ENCODE measurements at regions not wholly inside any gene's neighbourhood (a gene's known extent, or its start where the extent isn't known, plus 50 kb on each side); places are given as distances from the start of the nearest gene placed in this dataset.

- ATAC-seq (ENCODE audit: insufficient read depth, low read depth) = no peak
- no peaks in the 10 kb centered on the region for H4K20me1 ChIP-seq (ENCODE audit: insufficient read depth, low read length)
- H3K36me3 ChIP-seq (ENCODE audit: insufficient read depth, low read length) = no peaks in the 10 kb centered on the region
- no peak overlapping the region for H3K4me3 ChIP-seq (ENCODE audit: low read depth in 1 of 2, low read length in 2 of 2)
- H3K9ac ChIP-seq (ENCODE audit: low read depth, low read length) = no peak overlapping the region
- H3K27ac ChIP-seq (ENCODE audit: low read length) = no peak overlapping the region
- no peaks in the 10 kb centered on the region for H3K9me3 ChIP-seq (ENCODE audit: insufficient read depth, low read length, severe bottlenecking)
- no peaks in the 10 kb centered on the region for H3K27me3 ChIP-seq (ENCODE audit: insufficient read depth, low read length, poor library complexity)
- DNase-seq = no peak
- H2AFZ ChIP-seq (ENCODE audit: low read depth, low read length) = no peak overlapping the region
- H3K4me1 ChIP-seq (ENCODE audit: insufficient read depth, low read length) = no peaks in the 10 kb centered on the region
- TF ChIP-seq EZH2 (IDR thresholded peaks at IDR 0.05; ENCODE audit: borderline replicate concordance, low read depth, low read length, severe bottlenecking) (no peak), CTCF (IDR thresholded peaks at IDR 0.05; ENCODE audit: borderline replicate concordance, extremely low read depth, low read length, poor library complexity, severe bottlenecking) (no peak)
- no peaks in the 10 kb centered on the region for H3K79me2 ChIP-seq (ENCODE audit: insufficient read depth, low read length)
- H3K4me2 ChIP-seq (ENCODE audit: insufficient read depth, low read length) = no peak overlapping the region
Measured at GRCh38 chr2:66034467-66034866, 400.5 kb upstream of the MEIS1 start.

DNA sequence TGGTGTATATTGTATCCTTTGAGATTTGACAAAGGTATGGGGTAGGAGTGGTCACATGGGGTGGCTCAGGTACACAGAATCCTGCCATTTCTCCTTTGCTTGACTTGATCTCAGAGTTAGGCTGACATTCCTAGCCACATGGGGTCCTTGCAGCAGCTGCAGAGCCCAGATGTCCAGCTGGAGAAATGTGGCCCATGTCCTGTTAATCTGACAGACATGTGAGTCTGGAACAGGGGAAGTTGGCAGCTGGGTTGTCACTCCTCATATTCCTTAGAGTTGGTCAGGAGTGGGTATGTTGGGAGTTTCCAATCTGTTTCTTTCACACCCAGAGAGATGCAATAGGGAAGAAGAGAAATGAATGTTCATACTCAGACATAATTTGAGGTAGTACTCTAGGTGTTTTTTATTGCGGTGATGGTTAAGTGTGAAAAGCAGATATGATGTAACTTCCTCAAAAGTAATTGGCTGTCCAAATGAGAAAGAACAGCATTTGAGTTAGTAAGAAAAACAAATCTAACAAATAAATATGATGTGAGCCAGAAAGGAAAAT is 402.6 kb upstream of the MEIS1 start:
- no peak for TF ChIP-seq CTCF (IDR thresholded peaks at IDR 0.05; ENCODE audit: borderline replicate concordance, extremely low read depth, low read length, poor library complexity, severe bottlenecking)
- TF ChIP-seq EZH2 (IDR thresholded peaks at IDR 0.05; ENCODE audit: borderline replicate concordance, low read depth, low read length, severe bottlenecking) = no peak
- H3K4me2 ChIP-seq (ENCODE audit: insufficient read depth, low read length) = no peak overlapping the region
- no peaks in the 10 kb centered on the region for H3K27me3 ChIP-seq (ENCODE audit: insufficient read depth, low read length, poor library complexity)
- no peaks in the 10 kb centered on the region for H3K4me1 ChIP-seq (ENCODE audit: insufficient read depth, low read length)
- no peak for DNase-seq
- no peak overlapping the region for H2AFZ ChIP-seq (ENCODE audit: low read depth, low read length)
- H3K36me3 ChIP-seq (ENCODE audit: insufficient read depth, low read length) = no peaks in the 10 kb centered on the region
- no peaks in the 10 kb centered on the region for H3K79me2 ChIP-seq (ENCODE audit: insufficient read depth, low read length)
- no peak overlapping the region for H3K27ac ChIP-seq (ENCODE audit: low read length)
- no peak for ATAC-seq (ENCODE audit: insufficient read depth, low read depth)
- H3K9me3 ChIP-seq (ENCODE audit: insufficient read depth, low read length, severe bottlenecking) = no peaks in the 10 kb centered on the region
- H3K9ac ChIP-seq (ENCODE audit: low read depth, low read length) = no peak overlapping the region
- H4K20me1 ChIP-seq (ENCODE audit: insufficient read depth, low read length) = no peaks in the 10 kb centered on the region
- no peak overlapping the region for H3K4me3 ChIP-seq (ENCODE audit: low read depth in 1 of 2, low read length in 2 of 2)

- Histone ChIP-seq H3K9me3 (ENCODE audit: insufficient read depth, low read length, severe bottlenecking) (no peaks in the 10 kb centered on the region), H3K27ac (ENCODE audit: low read length) (no peak overlapping the region), H3K36me3 (ENCODE audit: insufficient read depth, low read length) (no peaks in the 10 kb centered on the region), H3K4me2 (ENCODE audit: insufficient read depth, low read length) (no peak overlapping the region), H3K27me3 (ENCODE audit: insufficient read depth, low read length, poor library complexity) (no peaks in the 10 kb centered on the region), H2AFZ (ENCODE audit: low read depth, low read length) (no peak overlapping the region), H4K20me1 (ENCODE audit: insufficient read depth, low read length) (no peaks in the 10 kb centered on the region), H3K79me2 (ENCODE audit: insufficient read depth, low read length) (no peaks in the 10 kb centered on the region), H3K4me1 (ENCODE audit: insufficient read depth, low read length) (no peaks in the 10 kb centered on the region), H3K4me3 (ENCODE audit: low read depth in 1 of 2, low read length in 2 of 2) (no peak overlapping the region), H3K9ac (ENCODE audit: low read depth, low read length) (no peak overlapping the region)
- DNase-seq (no peak), ATAC-seq (ENCODE audit: insufficient read depth, low read depth) (no peak)
- TF ChIP-seq EZH2 (IDR thresholded peaks at IDR 0.05; ENCODE audit: borderline replicate concordance, low read depth, low read length, severe bottlenecking) (no peak), CTCF (IDR thresholded peaks at IDR 0.05; ENCODE audit: borderline replicate concordance, extremely low read depth, low read length, poor library complexity, severe bottlenecking) (no peak)
Measured at GRCh38 chr2:66031236-66031635, 403.7 kb upstream of the MEIS1 start.

DNA sequence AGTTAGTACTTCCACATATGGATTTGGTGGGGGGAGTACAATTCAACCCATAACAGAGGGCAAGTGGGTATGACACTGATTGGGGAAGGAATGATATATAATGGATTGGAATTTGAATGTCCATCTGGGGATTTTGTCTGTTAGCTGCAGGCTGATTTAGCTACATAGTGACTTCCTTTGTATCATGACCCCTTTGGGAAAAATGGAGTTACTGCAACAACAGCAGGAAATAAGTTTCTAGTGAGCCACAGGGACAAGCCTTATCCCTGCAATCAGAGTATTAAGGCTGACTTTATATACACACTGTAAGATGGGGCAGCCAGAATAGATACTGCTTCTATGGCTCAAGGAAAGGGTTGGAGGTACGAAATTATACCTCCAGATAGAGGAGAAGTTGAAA is 404.4 kb upstream of the MEIS1 start:
- ATAC-seq (ENCODE audit: insufficient read depth, low read depth) (no peak), DNase-seq (no peak)
- TF ChIP-seq CTCF (IDR thresholded peaks at IDR 0.05; ENCODE audit: borderline replicate concordance, extremely low read depth, low read length, poor library complexity, severe bottlenecking) = peak; percentile 18
- TF ChIP-seq EZH2 (IDR thresholded peaks at IDR 0.05; ENCODE audit: borderline replicate concordance, low read depth, low read length, severe bottlenecking) = no peak
- no peak overlapping the region for H3K9ac ChIP-seq (ENCODE audit: low read depth, low read length)
- no peak overlapping the region for H3K4me2 ChIP-seq (ENCODE audit: insufficient read depth, low read length)
- no peaks in the 10 kb centered on the region for H3K9me3 ChIP-seq (ENCODE audit: insufficient read depth, low read length, severe bottlenecking)
- H3K79me2 ChIP-seq (ENCODE audit: insufficient read depth, low read length) = no peaks in the 10 kb centered on the region
- H4K20me1 ChIP-seq (ENCODE audit: insufficient read depth, low read length) = no peaks in the 10 kb centered on the region
- H3K36me3 ChIP-seq (ENCODE audit: insufficient read depth, low read length) = no peaks in the 10 kb centered on the region
- no peak overlapping the region for H2AFZ ChIP-seq (ENCODE audit: low read depth, low read length)
- H3K4me1 ChIP-seq (ENCODE audit: insufficient read depth, low read length) = no peaks in the 10 kb centered on the region
- H3K27me3 ChIP-seq (ENCODE audit: insufficient read depth, low read length, poor library complexity) = no peaks in the 10 kb centered on the region
- no peak overlapping the region for H3K4me3 ChIP-seq (ENCODE audit: low read depth in 1 of 2, low read length in 2 of 2)
- H3K27ac ChIP-seq (ENCODE audit: low read length) = no peak overlapping the region
